CD1c-positive myeloid dendritic cell (primary cell): ENCODE measurements at regions not wholly inside any gene's neighbourhood (a gene's known extent, or its start where the extent isn't known, plus 50 kb on each side); places are given as distances from the start of the nearest gene placed in this dataset.
A peak's percentile ranks its signal among the peaks of the same experiment; 100 is the strongest.
"Not testable (repeated sequence)": the region's sequence is repeated elsewhere in the genome, so short reads cannot be mapped to it uniquely, and the experiment has no call there.

Experiments
- DNase-seq: peaks from one replicate; pipeline ENCODE4 v3.0.0-alpha.2; 2016; ENCODE audit errors: extremely low spot score

DNA sequence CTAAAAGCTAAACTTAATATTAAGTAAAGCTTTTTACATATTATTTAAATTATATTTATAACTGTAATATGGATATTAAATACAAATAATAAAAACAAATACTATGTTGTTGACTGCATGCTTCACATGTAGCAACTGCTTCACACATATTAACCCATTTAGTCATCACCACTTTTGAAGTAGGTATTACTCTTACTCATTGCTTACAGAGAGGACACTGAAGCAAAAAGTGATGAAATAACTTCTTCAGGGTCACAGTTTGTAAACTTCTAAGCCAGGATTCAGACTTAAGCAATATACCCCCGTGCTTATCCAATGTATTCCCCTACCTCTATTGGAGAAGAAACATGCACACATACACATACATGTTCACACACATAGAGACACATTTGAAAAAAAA, 166.6 kb downstream of the DKK2 start:
- DNase-seq = no peak

DNA sequence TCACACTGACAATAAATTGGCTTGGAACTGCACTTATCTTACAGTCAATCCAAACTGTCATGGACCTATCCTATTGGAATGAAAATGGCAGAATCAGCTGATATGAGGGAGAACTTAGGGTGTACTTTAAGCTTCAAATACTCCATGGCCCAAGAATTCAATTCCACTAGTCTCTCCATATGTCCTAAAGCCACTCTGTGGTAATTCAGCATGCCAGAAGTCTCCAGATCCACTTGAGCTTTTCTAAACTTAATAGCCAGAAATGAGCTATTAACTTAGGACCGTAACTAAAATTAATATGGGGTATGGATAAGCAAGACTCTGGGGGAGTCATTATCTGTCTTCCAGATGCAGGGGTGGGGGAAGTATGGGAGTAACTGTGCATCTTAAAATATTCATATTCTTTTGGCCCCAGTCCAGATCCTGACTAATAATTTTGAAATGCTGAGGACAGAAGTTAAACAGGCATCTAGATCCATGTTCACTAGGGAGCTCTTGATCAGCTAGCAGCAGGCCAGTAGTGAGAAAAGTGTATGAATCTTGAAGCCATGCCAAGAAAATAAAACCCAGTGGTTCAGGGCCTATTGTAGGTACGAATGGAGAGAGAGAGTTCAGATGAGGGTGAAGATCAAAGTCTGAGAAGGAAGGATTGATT, 167.6 kb downstream of the DKK2 start:
- DNase-seq = no peak

DNA sequence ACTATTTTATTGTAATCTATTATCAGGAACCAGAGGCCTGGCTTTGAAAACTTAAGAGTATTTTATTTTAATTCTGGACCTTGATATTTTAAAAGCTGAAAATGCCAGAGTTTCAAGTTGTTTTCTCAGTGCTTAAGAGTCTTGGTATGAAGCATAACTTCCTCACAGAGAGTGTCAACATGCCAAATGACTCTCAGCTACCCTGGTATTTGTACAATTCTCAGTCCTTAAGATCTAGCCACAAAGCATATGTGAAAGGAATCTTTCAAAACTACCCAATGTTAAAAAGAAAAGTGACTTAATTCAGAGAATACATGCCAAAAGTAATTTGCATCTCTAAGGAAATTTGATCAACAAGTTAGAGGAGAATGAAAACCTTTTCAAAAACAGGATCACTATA, 171.9 kb downstream of the DKK2 start:
- no peak for DNase-seq

DNA sequence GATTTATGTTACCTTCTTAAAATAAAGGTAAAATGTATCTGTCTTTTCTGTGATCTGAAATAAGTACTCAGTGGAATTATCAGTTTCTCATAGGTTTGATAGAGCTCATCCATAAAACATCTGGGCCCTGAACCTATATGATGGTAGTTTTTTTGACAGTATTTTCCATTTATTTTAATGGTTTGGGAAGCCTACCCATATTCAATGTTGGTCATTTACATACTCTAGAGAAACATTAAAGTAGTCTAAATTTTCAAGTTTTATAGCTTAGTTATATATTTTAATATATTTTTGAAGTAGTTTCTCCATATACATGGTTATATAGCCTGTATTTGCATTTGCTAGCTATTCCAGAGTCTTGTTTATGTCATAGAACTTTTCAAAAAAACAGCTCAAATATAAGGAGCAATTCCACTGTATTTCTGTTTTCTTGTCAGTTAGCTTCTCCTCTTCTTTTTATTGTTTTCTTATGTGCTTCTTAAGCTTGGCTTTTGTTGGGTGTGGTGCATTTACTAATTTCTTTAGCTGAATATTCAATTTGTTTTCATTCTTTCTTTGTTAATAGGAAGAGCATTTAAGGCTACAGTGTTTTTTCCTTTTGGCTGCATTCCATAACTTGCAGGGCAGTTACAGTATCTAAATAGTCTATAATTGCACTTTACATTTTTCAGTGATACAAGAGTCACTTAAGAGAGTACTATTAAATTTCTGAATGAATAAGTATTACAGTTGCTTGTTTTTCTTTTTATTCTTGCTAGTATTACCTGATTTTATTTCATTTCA, 181.4 kb downstream of the DKK2 start:
- DNase-seq = no peak

- DNase-seq = no peak
These were observed 183.7 kb downstream of the DKK2 start for GRCh38 chr4:106852426-106852825.

GRCh38 chr4:106851726-106852125, 184.4 kb downstream of the DKK2 start:
- no peak for DNase-seq

GRCh38 chr4:106850691-106851090, 185.4 kb downstream of the DKK2 start:
- no peak for DNase-seq

DNA sequence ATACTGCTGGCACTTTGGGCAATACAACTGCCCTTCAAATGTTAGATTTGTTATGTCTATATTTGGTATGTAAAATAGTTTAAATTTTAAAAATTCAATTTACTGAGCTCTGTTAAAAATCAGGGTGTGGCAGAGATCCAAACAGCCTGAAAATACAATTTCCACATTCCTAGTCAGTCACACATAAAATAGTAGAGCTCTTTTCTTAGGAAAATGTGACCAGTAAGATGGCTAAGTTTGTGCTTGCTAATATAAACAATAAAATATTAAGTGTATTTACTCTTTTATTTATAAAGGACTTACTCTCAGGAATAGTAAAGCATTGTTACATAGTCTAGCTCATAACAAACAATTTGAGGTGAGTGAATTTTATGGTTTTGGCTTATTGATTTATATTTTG, 200.2 kb downstream of the DKK2 start:
- no peak for DNase-seq

DNA sequence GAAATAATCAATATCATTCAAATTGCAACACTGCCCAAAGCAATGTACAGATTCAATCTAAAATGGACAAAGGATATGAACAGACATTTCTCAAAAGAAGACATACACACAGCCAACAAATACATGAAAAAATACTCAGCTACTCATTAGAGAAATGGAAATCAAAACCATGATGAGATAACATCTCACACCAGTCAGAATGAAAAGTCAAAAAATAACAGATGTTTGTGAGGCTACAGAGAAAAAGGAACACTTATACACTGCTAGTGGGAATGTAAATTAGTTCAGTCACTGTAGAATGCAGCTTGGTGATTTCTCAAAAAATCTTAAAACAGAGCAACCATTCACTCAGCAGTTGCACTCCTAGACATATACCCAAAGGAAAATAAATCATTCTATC, 205.2 kb downstream of the DKK2 start:
- no peak for DNase-seq

DNA sequence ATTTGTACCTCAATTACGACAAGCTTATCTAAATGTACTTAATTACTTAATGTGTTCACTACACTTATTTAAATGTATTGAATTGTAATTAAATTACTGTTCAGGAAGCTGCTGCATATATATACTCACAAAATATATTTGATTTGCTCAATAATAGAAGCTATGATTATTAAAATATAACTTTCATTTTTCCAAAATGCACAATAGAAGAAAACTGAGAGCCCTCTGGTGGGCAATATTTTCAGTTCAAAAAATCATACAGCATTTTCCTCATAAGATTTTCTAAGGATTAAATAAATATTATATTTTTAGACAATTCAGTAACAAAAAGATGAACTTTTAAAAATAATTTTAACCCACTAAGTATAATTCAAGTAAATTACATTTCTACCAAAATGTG, 217.3 kb downstream of the DKK2 start:
- DNase-seq = no peak

DNA sequence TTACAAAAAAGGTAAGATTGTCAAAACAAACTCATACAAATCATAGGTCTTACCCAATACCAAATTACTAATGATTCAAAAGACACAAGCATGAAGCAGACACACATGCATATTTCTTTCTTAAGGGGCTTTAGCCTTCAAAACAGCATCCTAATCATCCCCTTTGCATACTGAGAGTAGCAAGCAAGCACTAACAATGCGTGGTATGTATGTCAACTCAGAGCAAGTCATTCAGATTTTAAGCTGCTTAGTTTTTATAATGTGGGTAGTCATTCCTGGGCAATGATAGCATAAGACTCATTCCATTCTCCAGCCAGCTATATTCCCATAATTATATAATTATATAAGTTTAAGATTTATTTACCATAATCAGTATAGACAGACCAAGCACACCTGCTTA, 219.6 kb downstream of the DKK2 start:
- no peak for DNase-seq

DNA sequence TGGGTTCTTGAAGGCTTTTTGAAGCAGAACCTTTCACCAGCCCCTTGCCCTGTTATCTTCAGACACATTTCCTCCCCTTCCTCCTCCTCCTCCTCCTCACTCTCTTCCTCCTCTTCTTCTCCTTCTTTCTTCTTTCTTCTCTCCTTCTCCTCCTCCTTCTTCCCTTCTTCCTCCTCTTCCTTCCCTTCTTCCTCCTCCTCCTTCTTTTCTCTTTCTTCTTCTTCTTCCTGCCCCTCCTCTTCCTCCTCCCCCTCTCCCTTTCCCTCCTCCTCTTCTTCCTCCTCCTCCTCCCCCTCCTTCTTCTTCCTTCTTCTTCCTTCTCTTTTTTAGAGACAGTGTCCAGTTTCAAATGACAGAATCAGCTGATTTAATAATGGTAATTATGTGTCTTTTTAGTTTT, 226.0 kb downstream of the DKK2 start:
- no peak for DNase-seq

GRCh38 chr4:106809076-106809475, 227.0 kb downstream of the DKK2 start:
- peak; percentile 48 for DNase-seq

GRCh38 chr4:106806158-106806797, 229.8 kb downstream of the DKK2 start:
- no peak for DNase-seq

GRCh38 chr4:106803083-106803482, 233.0 kb downstream of the DKK2 start:
- no peak for DNase-seq

GRCh38 chr4:106801386-106801785, 234.7 kb downstream of the DKK2 start:
- no peak for DNase-seq

GRCh38 chr4:106796876-106797275, 239.2 kb downstream of the DKK2 start:
- DNase-seq = no peak

GRCh38 chr4:106795326-106795725, 240.8 kb downstream of the DKK2 start:
- DNase-seq = no peak

GRCh38 chr4:106793933-106794332, 242.2 kb downstream of the DKK2 start:
- no peak for DNase-seq

- peak; percentile 6 for DNase-seq
These were observed 260.5 kb downstream of the DKK2 start for GRCh38 chr4:106775636-106776035.

DNA sequence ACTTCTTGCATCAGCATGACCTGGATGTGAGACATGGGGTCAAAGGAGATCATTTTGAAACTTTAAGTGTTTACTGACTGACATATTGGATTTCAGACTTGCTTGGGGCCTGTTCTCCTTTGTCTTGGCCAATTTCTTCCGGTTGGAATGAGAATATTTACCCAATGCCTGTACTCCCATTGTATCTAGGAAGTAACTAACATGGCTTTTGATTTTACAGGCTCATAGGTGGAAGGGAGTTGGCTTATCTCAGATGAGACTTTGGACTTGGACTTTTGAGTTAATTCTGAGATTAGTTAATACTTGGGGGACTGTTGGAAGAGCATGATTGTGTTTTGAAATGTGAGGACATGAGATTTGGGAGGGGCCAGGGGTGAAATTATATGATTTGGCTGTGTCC, 262.1 kb downstream of the DKK2 start:
- not testable (repeated sequence) for DNase-seq

DNA sequence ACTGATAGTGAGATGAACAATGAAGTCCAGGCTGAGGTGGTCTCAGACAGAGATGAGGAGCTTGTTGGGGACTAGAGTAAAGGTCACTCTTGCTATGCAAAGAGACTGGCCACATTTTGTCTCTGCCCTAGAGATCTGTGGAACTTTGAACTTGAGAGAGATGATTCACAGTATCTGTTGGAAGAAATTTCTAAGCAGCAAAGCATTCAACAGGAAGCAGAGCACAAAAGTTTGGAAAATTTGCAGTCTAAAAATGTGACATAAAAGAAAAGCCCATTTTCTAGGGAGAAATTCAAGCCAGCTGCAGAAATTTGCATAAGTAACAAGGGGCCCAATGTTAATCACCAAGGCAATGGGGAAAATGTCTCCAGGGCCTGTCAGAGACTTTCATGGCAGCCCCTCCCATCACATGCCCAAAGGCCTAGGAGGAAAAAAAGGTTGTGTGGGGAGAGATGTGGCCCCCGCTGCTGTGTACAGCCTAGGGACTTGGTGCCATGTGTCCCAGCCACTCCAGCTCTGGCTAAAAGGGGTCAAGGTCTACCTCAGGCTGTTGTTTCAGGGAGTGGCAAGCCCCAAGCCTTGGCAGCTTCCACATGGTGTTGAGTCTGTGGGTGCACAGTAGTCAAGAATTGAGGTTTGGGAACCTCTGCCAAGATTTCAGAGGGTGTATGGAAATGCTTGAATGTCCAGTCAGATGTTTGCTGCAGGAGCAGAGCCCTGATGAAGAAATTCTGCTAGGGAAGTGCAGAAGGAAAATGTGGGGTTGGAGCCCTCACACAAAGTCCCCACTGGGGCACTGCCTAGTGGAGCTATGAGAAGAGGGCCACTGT, 262.8 kb downstream of the DKK2 start:
- no peak for DNase-seq
